LNCaP clone FGC (cell line): ENCODE measurements at regions not wholly inside any gene's neighbourhood (a gene's known extent, or its start where the extent isn't known, plus 50 kb on each side); places are given as distances from the start of the nearest gene placed in this dataset.

Source experiments
- DNase-seq: peaks from one replicate; pipeline ENCODE4 v3.0.0-alpha.2; 2011; ENCODE audit warnings: low read depth
- H3K4me3 ChIP-seq: 2 replicates; pipeline ENCODE4 v1.5.1; 2011; ENCODE audit warnings: mild to moderate bottlenecking, low read depth, low read length, control low read depth
- CTCF ChIP-seq: IDR thresholded peaks from 2 replicates; pipeline ENCODE4 v1.5.1; 2012; ENCODE audit warnings: mild to moderate bottlenecking; ENCODE audit not compliant: control insufficient read depth, insufficient read depth; ENCODE audit errors: extremely low read depth

- DNase-seq, result peak; percentile 66
- H3K4me3 ChIP-seq, result no peak overlapping the region
- no peak for TF ChIP-seq CTCF
Observed at GRCh38 chr5:107254902-107255234, 415.9 kb downstream of the EFNA5 start.

DNA sequence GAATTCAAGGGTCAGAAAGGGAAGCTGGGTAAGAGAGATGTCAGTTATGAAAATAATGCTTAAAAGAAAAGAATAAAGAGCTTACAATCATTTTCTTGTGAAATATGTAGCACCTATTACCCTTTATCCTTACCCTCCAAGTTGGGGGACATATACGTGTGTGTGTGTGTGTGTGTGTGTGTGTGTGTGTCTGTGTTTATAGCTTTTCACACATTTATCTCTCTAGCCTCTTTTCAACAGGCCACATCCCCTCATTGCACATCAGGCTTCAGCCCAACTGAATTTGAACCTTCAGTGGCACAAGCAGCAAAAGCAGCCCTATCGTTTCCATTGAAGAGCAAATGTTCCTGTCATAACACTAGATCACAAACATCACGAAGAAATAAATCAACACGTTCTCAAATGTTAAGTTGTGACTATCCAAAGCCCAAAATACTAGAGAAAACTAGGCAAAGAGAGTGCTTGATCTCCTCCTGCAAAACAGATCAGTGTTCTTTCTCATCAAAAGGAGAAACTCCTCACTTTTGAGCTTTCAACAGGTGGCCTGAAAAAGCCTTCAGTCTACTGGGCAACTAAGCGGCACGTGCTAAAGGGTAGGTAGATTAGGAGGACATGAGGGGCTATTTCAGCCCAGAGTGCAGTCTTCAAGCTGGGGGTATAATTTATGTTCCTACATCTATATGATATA is 416.4 kb downstream of the EFNA5 start:
- no peak for TF ChIP-seq CTCF
- H3K4me3 ChIP-seq, result no peak overlapping the region
- DNase-seq, result no peak

- peak; percentile 65 for DNase-seq
- TF ChIP-seq CTCF, result no peak
- H3K4me3 ChIP-seq, result no peak overlapping the region
Observed at GRCh38 chr5:107253246-107253645, 417.5 kb downstream of the EFNA5 start.

GRCh38 chr5:107251151-107251550 is 419.6 kb downstream of the EFNA5 start:
- TF ChIP-seq CTCF, result no peak
- no peak for DNase-seq
- H3K4me3 ChIP-seq, result no peak overlapping the region

GRCh38 chr5:107248066-107248695 is 422.6 kb downstream of the EFNA5 start:
- TF ChIP-seq CTCF, result peak; percentile 86
- no peak for DNase-seq
- H3K4me3 ChIP-seq, result no peak overlapping the region

DNA sequence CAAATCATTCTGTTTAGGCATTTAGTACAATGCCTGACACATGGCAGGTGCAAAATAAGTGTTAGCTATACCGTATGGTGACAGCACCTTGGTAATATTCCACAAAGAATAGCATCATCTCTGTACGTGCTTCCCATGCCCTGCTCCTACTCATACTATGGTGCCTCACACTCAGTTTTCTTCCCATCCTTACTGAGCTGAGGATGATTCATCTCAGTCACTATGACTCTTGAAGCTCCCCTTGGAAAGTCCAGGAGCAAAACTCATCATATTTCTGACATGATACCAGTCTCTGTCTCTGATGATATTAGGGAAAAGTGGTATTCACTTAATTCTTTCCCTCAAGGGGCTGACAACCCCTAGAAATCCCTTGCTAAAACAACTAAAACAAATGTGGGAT is 423.3 kb downstream of the EFNA5 start:
- no peak for DNase-seq
- no peak overlapping the region for H3K4me3 ChIP-seq
- TF ChIP-seq CTCF, result no peak

DNA sequence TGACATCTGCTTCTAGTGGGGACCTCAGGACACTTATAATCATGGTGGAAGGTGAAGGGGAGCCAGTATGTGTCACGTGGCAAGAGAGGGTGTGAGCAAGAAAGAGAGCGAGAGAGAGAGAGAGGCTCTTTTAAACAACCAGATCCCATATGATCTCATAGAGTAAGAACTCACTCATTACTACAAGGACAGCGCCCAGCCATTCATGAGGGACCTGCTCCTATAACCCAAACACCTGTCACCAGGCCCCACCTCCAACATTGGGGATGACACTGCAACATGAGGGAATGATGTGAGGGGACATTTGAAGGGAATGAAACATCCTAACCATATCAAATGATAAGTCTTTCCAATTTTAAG is 427.5 kb downstream of the EFNA5 start:
- no peak overlapping the region for H3K4me3 ChIP-seq
- no peak for TF ChIP-seq CTCF
- no peak for DNase-seq
